Neuronal stem cell (in vitro differentiated cells): ENCODE measurements at regions not wholly inside any gene's neighbourhood (a gene's known extent, or its start where the extent isn't known, plus 50 kb on each side); places are given as distances from the start of the nearest gene placed in this dataset.

Source experiments
- DNase-seq: peaks from one replicate; pipeline ENCODE4 v3.0.0-alpha.2; 2013; ENCODE audit warnings: low spot score
- H2AFZ ChIP-seq: one replicate; pipeline ENCODE4 v1.6.1; 2013; ENCODE audit warnings: mild to moderate bottlenecking, low read length, inconsistent platforms
- H2AK5ac ChIP-seq: 2 replicates; pipeline ENCODE4 v1.6.1; 2013; ENCODE audit warnings: low read depth, mild to moderate bottlenecking, inconsistent platforms, low read length, moderate library complexity, mixed read lengths
- H2BK120ac ChIP-seq: 2 replicates; pipeline ENCODE4 v1.6.1; 2013; ENCODE audit warnings: low read depth, mild to moderate bottlenecking, inconsistent platforms, low read length, moderate library complexity, mixed read lengths
- H2BK12ac ChIP-seq: one replicate; pipeline ENCODE4 v1.6.1; 2013; ENCODE audit warnings: low read length, inconsistent platforms
- H2BK15ac ChIP-seq: 2 replicates; pipeline ENCODE4 v1.6.1; 2013; ENCODE audit warnings: mild to moderate bottlenecking, low read length, inconsistent platforms, mixed read lengths
- H2BK5ac ChIP-seq: one replicate; pipeline ENCODE4 v1.6.1; 2013; ENCODE audit warnings: inconsistent platforms, mild to moderate bottlenecking, low read length, moderate library complexity
- H3K14ac ChIP-seq: one replicate; pipeline ENCODE4 v1.6.1; 2013; ENCODE audit warnings: low read length, inconsistent platforms
- H3K18ac ChIP-seq: 2 replicates; pipeline ENCODE4 v1.6.1; 2013; ENCODE audit warnings: low read length, inconsistent platforms
- H3K23ac ChIP-seq: 2 replicates; pipeline ENCODE4 v1.6.1; 2013; ENCODE audit warnings: low read depth, mild to moderate bottlenecking, mixed read lengths, low read length, inconsistent platforms; ENCODE audit not compliant: poor library complexity
- H3K27ac ChIP-seq: replicated peaks from 3 replicates; pipeline ENCODE4 v1.5.1; 2013; ENCODE audit warnings: low read length, inconsistent platforms
- H3K27me3 ChIP-seq, 3 experiments: 2 replicates each; pipeline ENCODE4 v1.6.1; 2013; ENCODE audit warnings: low read length in 3 of 3, mild to moderate bottlenecking in 2 of 3, inconsistent platforms in 1 of 3, low read depth in 1 of 3, mixed read lengths in 1 of 3, moderate library complexity in 1 of 3; ENCODE audit not compliant: control insufficient read depth in 3 of 3, insufficient read depth in 3 of 3
- H3K36me3 ChIP-seq, 2 donors: replicated peaks in 1 of 2; 2 replicates each; pipeline ENCODE4 v1.6.1; 2013; ENCODE audit warnings: low read length in 2 of 2; ENCODE audit not compliant: control insufficient read depth in 2 of 2, insufficient read depth in 2 of 2
- H3K4ac ChIP-seq: 2 replicates; pipeline ENCODE4 v1.6.1; 2013; ENCODE audit warnings: inconsistent platforms, mild to moderate bottlenecking, low read length, moderate library complexity
- H3K4me1 ChIP-seq, 2 donors: 1 replicate in 1 of 2; 2 replicates in 1 of 2; pipeline ENCODE4 v1.6.1; 2013; ENCODE audit warnings: low read length in 2 of 2, low read depth in 1 of 2; ENCODE audit not compliant: control insufficient read depth in 2 of 2, insufficient read depth in 1 of 2
- H3K4me2 ChIP-seq: one replicate; pipeline ENCODE4 v1.6.1; 2013; ENCODE audit warnings: mild to moderate bottlenecking, low read length, inconsistent platforms; ENCODE audit not compliant: insufficient read depth, poor library complexity, severe bottlenecking
- H3K4me3 ChIP-seq, 2 donors: 2 replicates each; pipeline ENCODE4 v1.5.1; 2013; ENCODE audit warnings: low read length in 2 of 2, mild to moderate bottlenecking in 2 of 2, inconsistent platforms in 1 of 2, moderate library complexity in 1 of 2
- H3K79me1 ChIP-seq: one replicate; pipeline ENCODE4 v1.6.1; 2013; ENCODE audit warnings: low read depth, mild to moderate bottlenecking, inconsistent platforms, low read length, moderate library complexity
- H3K9ac ChIP-seq: one replicate; pipeline ENCODE4 v1.6.1; 2013; ENCODE audit warnings: mild to moderate bottlenecking, low read depth, low read length, inconsistent platforms; ENCODE audit not compliant: poor library complexity
- H3K9me3 ChIP-seq, 2 donors: replicated peaks in 1 of 2; 2 replicates each; pipeline versions ENCODE3 to v1.6.1; 2013; ENCODE audit warnings: low read length in 2 of 2, mild to moderate bottlenecking in 2 of 2, inconsistent platforms in 1 of 2, low read depth in 1 of 2, mixed read lengths in 1 of 2, moderate library complexity in 1 of 2; ENCODE audit not compliant: control insufficient read depth in 2 of 2, insufficient read depth in 1 of 2
- H4K8ac ChIP-seq: one replicate; pipeline ENCODE4 v1.6.1; 2013; ENCODE audit warnings: low read depth, mild to moderate bottlenecking, inconsistent platforms, low read length, moderate library complexity
- H4K91ac ChIP-seq: one replicate; pipeline ENCODE4 v1.6.1; 2013; ENCODE audit warnings: low read length, low read depth, mild to moderate bottlenecking, inconsistent platforms; ENCODE audit not compliant: poor library complexity
- WGBS, 2 donors: extraction: QIAGEN DNeasy Blood & Tissue Kit; methylation state at CpG; one replicate each; pipeline ENCODE4 v1.1.7; 2013; ENCODE audit warnings: missing lambda C conversion rate in 2 of 2, mixed read lengths in 1 of 2; ENCODE audit not compliant: insufficient read length in 2 of 2, insufficient replicate concordance in 1 of 2; ENCODE audit errors: extremely low coverage in 2 of 2; 5-methylcytosine and 5-hydroxymethylcytosine counted together

DNA sequence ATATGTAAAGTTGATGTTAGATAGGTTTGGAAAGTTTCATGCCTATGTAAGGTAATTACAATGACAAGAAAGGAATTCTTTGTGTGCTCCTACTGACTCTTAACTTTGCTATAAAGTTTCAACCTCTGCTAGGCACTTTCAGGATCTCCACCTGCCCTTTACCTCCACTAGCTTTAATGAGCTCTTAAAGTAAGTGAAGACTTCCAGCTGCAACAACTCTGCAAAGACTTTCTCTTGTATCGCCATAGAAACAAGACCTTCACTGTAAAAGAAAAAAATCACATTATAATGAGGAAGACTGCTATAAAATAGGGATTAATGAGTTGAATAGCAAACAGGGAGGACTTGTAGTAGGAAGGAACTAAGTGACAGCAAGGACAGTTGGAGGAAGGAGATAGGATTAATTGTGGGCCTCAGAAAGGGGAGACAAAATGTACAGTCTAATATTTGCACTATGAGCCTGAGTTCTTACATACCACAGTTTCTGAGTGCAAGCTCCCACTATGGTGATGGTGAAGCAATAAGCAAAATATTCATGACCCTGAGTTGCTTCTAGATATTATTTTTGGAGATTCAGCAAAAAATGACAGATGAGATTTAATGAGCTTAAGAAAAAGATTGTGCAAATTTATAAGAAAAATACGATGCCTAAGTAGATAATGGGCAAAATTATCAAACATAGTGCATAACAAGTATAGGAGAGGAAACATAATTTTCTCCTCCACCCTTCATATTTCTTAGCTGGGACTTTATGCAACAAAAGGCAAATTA, 66.7 kb downstream of the DHRS2 start:
- Histone ChIP-seq H3K4me3 (no peak overlapping the region), H3K27ac (no peak overlapping the region), H3K4me1 (no peaks in the 10 kb centered on the region), H3K79me1 (no peaks in the 10 kb centered on the region), H3K14ac (no peak overlapping the region), H3K23ac (no peak overlapping the region), H2BK5ac (no peak overlapping the region), H3K4ac (no peak overlapping the region), H3K9me3 (peaks cover 10 to 16% of the 10 kb centered on the region in 2 donors), H2BK120ac (no peak overlapping the region), H3K36me3 (no peaks in the 10 kb centered on the region), H3K18ac (no peak overlapping the region), H2BK12ac (no peak overlapping the region), H2AFZ (no peak overlapping the region), H4K91ac (no peak overlapping the region), H3K27me3 (no peaks in the 10 kb centered on the region), H3K9ac (no peak overlapping the region), H2AK5ac (no peak overlapping the region), H4K8ac (no peak overlapping the region), H2BK15ac (no peak overlapping the region), H3K4me2 (no peak overlapping the region)
- no peak for DNase-seq
- no CpG with 5 or more reads among the region's 2 CpGs for WGBS, 2 donors

GRCh38 chr14:23704890-23705289, 68.7 kb downstream of the DHRS2 start:
- H3K36me3 ChIP-seq, result no peaks in the 10 kb centered on the region
- H2BK15ac ChIP-seq, result no peak overlapping the region
- H3K23ac ChIP-seq, result no peak overlapping the region
- H2AK5ac ChIP-seq, result no peak overlapping the region
- no peak overlapping the region for H3K4me2 ChIP-seq
- DNase-seq, result peak; percentile 35
- H4K8ac ChIP-seq, result no peak overlapping the region
- H3K4me3 ChIP-seq, result no peak overlapping the region
- peaks cover 10 to 16% of the 10 kb centered on the region in 2 donors for H3K9me3 ChIP-seq
- no peak overlapping the region for H2BK5ac ChIP-seq
- H3K14ac ChIP-seq, result no peak overlapping the region
- H3K27ac ChIP-seq, result no peak overlapping the region
- no CpG with 5 or more reads among the region's 2 CpGs for WGBS, 2 donors
- H3K18ac ChIP-seq, result no peak overlapping the region
- no peak overlapping the region for H3K4ac ChIP-seq
- no peak overlapping the region for H2BK120ac ChIP-seq
- no peaks in the 10 kb centered on the region for H3K4me1 ChIP-seq
- H3K9ac ChIP-seq, result no peak overlapping the region
- no peaks in the 10 kb centered on the region for H3K27me3 ChIP-seq
- no peak overlapping the region for H2AFZ ChIP-seq
- H2BK12ac ChIP-seq, result no peak overlapping the region
- H4K91ac ChIP-seq, result no peak overlapping the region
- H3K79me1 ChIP-seq, result no peaks in the 10 kb centered on the region

GRCh38 chr14:23707415-23707814, 71.3 kb downstream of the DHRS2 start:
- DNase-seq, result no peak
- no peak overlapping the region for H3K4me2 ChIP-seq
- H2AK5ac ChIP-seq, result no peak overlapping the region
- no peak overlapping the region for H2BK5ac ChIP-seq
- H3K4me1 ChIP-seq, result no peaks in the 10 kb centered on the region
- H4K8ac ChIP-seq, result no peak overlapping the region
- H3K14ac ChIP-seq, result no peak overlapping the region
- H4K91ac ChIP-seq, result no peak overlapping the region
- no peak overlapping the region for H2BK12ac ChIP-seq
- no peak overlapping the region for H3K27ac ChIP-seq
- no peaks in the 10 kb centered on the region for H3K36me3 ChIP-seq
- H2AFZ ChIP-seq, result no peak overlapping the region
- WGBS, 2 donors, result no CpG with 5 or more reads among the region's 5 CpGs
- H3K4ac ChIP-seq, result no peak overlapping the region
- peaks cover 10 to 16% of the 10 kb centered on the region in 2 donors for H3K9me3 ChIP-seq
- H3K79me1 ChIP-seq, result no peaks in the 10 kb centered on the region
- no peaks in the 10 kb centered on the region for H3K27me3 ChIP-seq
- H3K23ac ChIP-seq, result no peak overlapping the region
- no peak overlapping the region for H3K4me3 ChIP-seq
- no peak overlapping the region for H2BK120ac ChIP-seq
- no peak overlapping the region for H3K9ac ChIP-seq
- no peak overlapping the region for H3K18ac ChIP-seq
- no peak overlapping the region for H2BK15ac ChIP-seq

GRCh38 chr14:23708343-23708742, 72.2 kb downstream of the DHRS2 start:
- Histone ChIP-seq H3K36me3 (no peaks in the 10 kb centered on the region), H2BK5ac (no peak overlapping the region), H2AK5ac (no peak overlapping the region), H2BK15ac (no peak overlapping the region), H3K9ac (no peak overlapping the region), H3K18ac (no peak overlapping the region), H3K27me3 (no peaks in the 10 kb centered on the region), H3K23ac (no peak overlapping the region), H4K8ac (no peak overlapping the region), H2BK12ac (no peak overlapping the region), H3K9me3 (peaks cover 8 to 16% of the 10 kb centered on the region in 2 donors), H2BK120ac (no peak overlapping the region), H2AFZ (no peak overlapping the region), H3K4me1 (no peaks in the 10 kb centered on the region), H3K4ac (no peak overlapping the region), H3K27ac (no peak overlapping the region), H3K4me3 (no peak overlapping the region), H4K91ac (no peak overlapping the region), H3K4me2 (no peak overlapping the region), H3K14ac (no peak overlapping the region), H3K79me1 (no peaks in the 10 kb centered on the region)
- DNase-seq, result no peak
- no CpG with 5 or more reads among the region's 4 CpGs for WGBS, 2 donors
